ENCODE measurements at regions not wholly inside any gene's neighbourhood (a gene's known extent, or its start where the extent isn't known, plus 50 kb on each side); places are given as distances from the start of the nearest gene placed in this dataset.

- no peak for DNase-seq (ENCODE audit: low spot score)
These were observed 143.8 kb upstream of the ARL4C start for GRCh38 chr2:234640657-234641056.

- no peak for DNase-seq (ENCODE audit: low spot score)
These were observed 142.1 kb upstream of the ARL4C start for GRCh38 chr2:234638966-234639365.

GRCh38 chr2:234635284-234635683, 138.4 kb upstream of the ARL4C start:
- DNase-seq (ENCODE audit: low spot score): no peak

GRCh38 chr2:234633581-234634230, 136.8 kb upstream of the ARL4C start:
- no peak for DNase-seq (ENCODE audit: low spot score)

- no peak for DNase-seq (ENCODE audit: low spot score)
These were observed 135.9 kb upstream of the ARL4C start for GRCh38 chr2:234632527-234633391.

GRCh38 chr2:234631646-234632514, 135.0 kb upstream of the ARL4C start:
- DNase-seq (ENCODE audit: low spot score): no peak

- peak; percentile 44 for DNase-seq (ENCODE audit: low spot score)
These were observed 133.9 kb upstream of the ARL4C start for GRCh38 chr2:234630801-234631261.

- DNase-seq (ENCODE audit: low spot score): no peak
These were observed 132.7 kb upstream of the ARL4C start for GRCh38 chr2:234629596-234629995.

- no peak for DNase-seq (ENCODE audit: low spot score)
These were observed 132.1 kb upstream of the ARL4C start for GRCh38 chr2:234628953-234629352.

- DNase-seq (ENCODE audit: low spot score): no peak
These were observed 130.4 kb upstream of the ARL4C start for GRCh38 chr2:234627308-234627707.

GRCh38 chr2:234626566-234627130, 129.8 kb upstream of the ARL4C start:
- DNase-seq (ENCODE audit: low spot score): no peak

GRCh38 chr2:234625626-234626250, 128.9 kb upstream of the ARL4C start:
- DNase-seq (ENCODE audit: low spot score): no peak

GRCh38 chr2:234623521-234623991, 126.7 kb upstream of the ARL4C start:
- no peak for DNase-seq (ENCODE audit: low spot score)

GRCh38 chr2:234621120-234621519, 124.2 kb upstream of the ARL4C start:
- no peak for DNase-seq (ENCODE audit: low spot score)

GRCh38 chr2:234620018-234620417, 123.1 kb upstream of the ARL4C start:
- no peak for DNase-seq (ENCODE audit: low spot score)

GRCh38 chr2:234615643-234616356, 118.9 kb upstream of the ARL4C start:
- DNase-seq (ENCODE audit: low spot score): no peak

- no peak for DNase-seq (ENCODE audit: low spot score)
These were observed 114.3 kb upstream of the ARL4C start for GRCh38 chr2:234611209-234611608.

- DNase-seq (ENCODE audit: low spot score): no peak
These were observed 112.1 kb upstream of the ARL4C start for GRCh38 chr2:234608946-234609345.

- DNase-seq (ENCODE audit: low spot score): no peak
These were observed 110.8 kb upstream of the ARL4C start for GRCh38 chr2:234607691-234608090.

GRCh38 chr2:234606896-234607295, 110.0 kb upstream of the ARL4C start:
- peak; percentile 31 for DNase-seq (ENCODE audit: low spot score)

- DNase-seq (ENCODE audit: low spot score): no peak
These were observed 106.7 kb upstream of the ARL4C start for GRCh38 chr2:234603619-234604018.
